ENCODE measurements at regions not wholly inside any gene's neighbourhood (a gene's known extent, or its start where the extent isn't known, plus 50 kb on each side); places are given as distances from the start of the nearest gene placed in this dataset.
"Not testable (repeated sequence)": the region's sequence is repeated elsewhere in the genome, so short reads cannot be mapped to it uniquely, and the experiment has no call there.

- DNase-seq: no peak
- intact Hi-C loops (cut with DNase I): no loop called here
- H3K36me3 ChIP-seq (replicated peaks in 1 of 2): no peaks in the 10 kb centered on the region
- H3K27me3 ChIP-seq: no peaks in the 10 kb centered on the region
- H3K9me3 ChIP-seq (replicated peaks in 1 of 3): no peaks in the 10 kb centered on the region
- TF ChIP-seq POLR2A (IDR thresholded peaks at IDR 0.05) (no peak), CTCF (IDR thresholded peaks at IDR 0.05) (no peak)
- H3K4me1 ChIP-seq (replicated peaks in 1 of 2): no peaks in the 10 kb centered on the region
- H3K27ac ChIP-seq: no peak overlapping the region
- WGBS, 4 donors: 66 to 78% (median 72%) methylated on average over 5 of the region's 5 CpGs
- no peak overlapping the region for H3K4me3 ChIP-seq
These were observed 141.6 kb downstream of the CDRT15L2 start for GRCh38 chr17:20721171-20721570.

- intact Hi-C loops (cut with DNase I); H3K4me3 ChIP-seq; H3K27me3 ChIP-seq; H3K36me3 ChIP-seq (replicated peaks in 1 of 2); H3K4me1 ChIP-seq (replicated peaks in 1 of 2); H3K9me3 ChIP-seq (replicated peaks in 1 of 3); H3K27ac ChIP-seq; DNase-seq: not testable (repeated sequence)
- 80 to 96% (median 84%) methylated on average over 1 of the region's 1 CpG for WGBS, 4 donors
These were observed 144.9 kb downstream of the CDRT15L2 start for GRCh38 chr17:20724391-20724790.

- 65 to 70% (median 68%) methylated on average over 7 of the region's 7 CpGs for WGBS, 4 donors
- intact Hi-C loops (cut with DNase I); DNase-seq: not testable (repeated sequence)
These were observed 147.7 kb downstream of the CDRT15L2 start for GRCh38 chr17:20727201-20727600.

GRCh38 chr17:20728181-20728580 is 148.7 kb downstream of the CDRT15L2 start:
- Histone ChIP-seq H3K4me1 (replicated peaks in 1 of 2) (no peaks in the 10 kb centered on the region), H3K27ac (no peak overlapping the region), H3K36me3 (replicated peaks in 1 of 2) (no peaks in the 10 kb centered on the region), H3K4me3 (no peak overlapping the region), H3K27me3 (no peaks in the 10 kb centered on the region), H3K9me3 (replicated peaks in 1 of 3) (no peaks in the 10 kb centered on the region)
- WGBS, 4 donors: 55 to 80% (median 61%) methylated on average over 1 of the region's 1 CpG
- intact Hi-C loops (cut with DNase I): no loop called here
- TF ChIP-seq CTCF (IDR thresholded peaks at IDR 0.05): no peak
- no peak for TF ChIP-seq POLR2A (IDR thresholded peaks at IDR 0.05)
- DNase-seq: no peak

More at GRCh38 chr17:20727201-20727600, 147.7 kb downstream of the CDRT15L2 start:
- H3K36me3 ChIP-seq (replicated peaks in 1 of 2); H3K4me3 ChIP-seq; H3K27me3 ChIP-seq; H3K27ac ChIP-seq; H3K9me3 ChIP-seq (replicated peaks in 1 of 3); H3K4me1 ChIP-seq (replicated peaks in 1 of 2): not testable (repeated sequence)

- H3K4me1 ChIP-seq (replicated peaks in 1 of 2); DNase-seq; H3K27me3 ChIP-seq; H3K36me3 ChIP-seq (replicated peaks in 1 of 2); H3K9me3 ChIP-seq (replicated peaks in 1 of 3); H3K27ac ChIP-seq; intact Hi-C loops (cut with DNase I); H3K4me3 ChIP-seq: not testable (repeated sequence)
- 81 to 88% (median 84%) methylated on average over 6 of the region's 6 CpGs for WGBS, 4 donors
These were observed 151.6 kb downstream of the CDRT15L2 start for GRCh38 chr17:20731131-20731530.

GRCh38 chr17:20733923-20734322 is 154.4 kb downstream of the CDRT15L2 start:
- Histone ChIP-seq H3K4me1 (replicated peaks in 1 of 2) (no peaks in the 10 kb centered on the region), H3K9me3 (replicated peaks in 1 of 3) (no peaks in the 10 kb centered on the region), H3K4me3 (no peak overlapping the region), H3K27me3 (no peaks in the 10 kb centered on the region), H3K36me3 (replicated peaks in 1 of 2) (no peaks in the 10 kb centered on the region), H3K27ac (no peak overlapping the region)
- intact Hi-C loops (cut with DNase I): no loop called here
- no peak for DNase-seq
- 80 to 85% (median 84%) methylated on average over 13 of the region's 13 CpGs for WGBS, 4 donors
- no peak for TF ChIP-seq CTCF (IDR thresholded peaks at IDR 0.05)
- TF ChIP-seq POLR2A (IDR thresholded peaks at IDR 0.05): no peak

Data from adrenal gland (tissue), 9 donors.